SJCRH30 (cell line): ENCODE measurements at regions not wholly inside any gene's neighbourhood (a gene's known extent, or its start where the extent isn't known, plus 50 kb on each side); places are given as distances from the start of the nearest gene placed in this dataset.

Experiments
- DNase-seq, 2 experiments: peaks; one replicate each; pipeline ENCODE4 v3.0.0-alpha.2; 2015 to 2020
- H3K27ac ChIP-seq: fragments of 250-450 bp; sonication (Bioruptor Pico); 2 replicates; pipeline ENCODE4 v1.5.1; 2020; ENCODE audit warnings: mild to moderate bottlenecking, moderate library complexity
- H3K27me3 ChIP-seq: fragments of 250-450 bp; sonication (Bioruptor Pico); 2 replicates; pipeline ENCODE4 v1.5.1; 2020; ENCODE audit warnings: mild to moderate bottlenecking, moderate library complexity
- H3K36me3 ChIP-seq: fragments of 250-450 bp; sonication (Bioruptor Pico); 2 replicates; pipeline ENCODE4 v1.5.1; 2020; ENCODE audit warnings: mild to moderate bottlenecking, moderate library complexity
- H3K4me1 ChIP-seq: fragments of 250-450 bp; sonication (Bioruptor Pico); 2 replicates; pipeline ENCODE4 v1.5.1; 2020; ENCODE audit warnings: mild to moderate bottlenecking, moderate library complexity
- H3K4me3 ChIP-seq: fragments of 250-450 bp; sonication (Bioruptor Pico); 2 replicates; pipeline ENCODE4 v1.5.1; 2020; ENCODE audit warnings: mild to moderate bottlenecking, moderate library complexity
- H3K9me3 ChIP-seq: fragments of 250-450 bp; sonication (Bioruptor Pico); replicated peaks from 2 replicates; pipeline ENCODE4 v1.5.1; 2020; ENCODE audit warnings: mild to moderate bottlenecking, moderate library complexity

DNA sequence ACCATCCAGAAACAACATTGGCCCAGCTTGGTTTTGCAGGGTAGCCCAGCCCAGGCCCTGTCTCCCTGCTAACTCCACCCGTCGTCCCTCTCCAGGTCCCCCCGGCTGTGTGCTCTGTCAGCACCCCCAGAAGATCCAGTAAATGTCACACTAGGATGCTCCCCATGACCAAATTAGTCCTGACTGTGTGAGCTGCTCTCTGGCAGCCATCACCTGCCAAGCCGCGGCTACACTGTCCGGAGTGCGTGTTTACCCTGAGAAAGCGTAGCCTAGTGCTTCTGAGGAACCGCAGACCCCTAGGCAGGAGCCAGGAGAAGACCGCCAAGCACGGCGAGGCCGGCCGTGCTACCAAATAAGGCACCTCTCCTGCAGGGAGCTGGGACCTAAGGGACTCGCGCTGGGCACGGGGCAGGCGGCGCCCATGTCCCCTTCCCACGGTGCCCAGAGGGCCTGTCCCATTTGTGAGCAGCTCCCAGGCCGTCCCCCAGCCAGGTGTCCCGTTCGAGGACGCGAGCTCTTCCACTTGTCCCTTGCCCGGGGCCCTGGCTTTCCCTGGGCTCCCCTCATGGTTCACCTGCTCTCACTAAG is 849.9 kb downstream of the RNF144A start:
- Histone ChIP-seq H3K9me3 (no peaks in the 10 kb centered on the region), H3K36me3 (no peaks in the 10 kb centered on the region), H3K27ac (no peak overlapping the region), H3K27me3 (no peaks in the 10 kb centered on the region), H3K4me1 (no peaks in the 10 kb centered on the region), H3K4me3 (no peak overlapping the region)
- DNase-seq, result no peak

DNA sequence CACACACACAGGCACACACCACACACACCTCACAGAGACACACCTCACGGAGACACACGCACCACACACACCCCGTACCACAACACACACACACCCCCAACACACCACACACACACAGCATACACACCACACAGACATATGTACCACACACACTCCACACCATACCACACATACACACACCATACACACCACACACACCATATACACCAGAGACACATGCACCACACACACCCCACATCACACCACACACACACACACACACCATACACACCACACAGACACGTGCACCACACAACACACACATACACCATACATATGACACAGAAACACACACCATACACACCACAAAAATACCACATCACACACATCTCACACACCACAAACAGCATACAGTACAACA is 850.7 kb downstream of the RNF144A start:
- DNase-seq, result no peak
- no peak overlapping the region for H3K4me3 ChIP-seq
- H3K4me1 ChIP-seq, result no peaks in the 10 kb centered on the region
- no peaks in the 10 kb centered on the region for H3K9me3 ChIP-seq
- H3K36me3 ChIP-seq, result no peaks in the 10 kb centered on the region
- no peaks in the 10 kb centered on the region for H3K27me3 ChIP-seq
- no peak overlapping the region for H3K27ac ChIP-seq

DNA sequence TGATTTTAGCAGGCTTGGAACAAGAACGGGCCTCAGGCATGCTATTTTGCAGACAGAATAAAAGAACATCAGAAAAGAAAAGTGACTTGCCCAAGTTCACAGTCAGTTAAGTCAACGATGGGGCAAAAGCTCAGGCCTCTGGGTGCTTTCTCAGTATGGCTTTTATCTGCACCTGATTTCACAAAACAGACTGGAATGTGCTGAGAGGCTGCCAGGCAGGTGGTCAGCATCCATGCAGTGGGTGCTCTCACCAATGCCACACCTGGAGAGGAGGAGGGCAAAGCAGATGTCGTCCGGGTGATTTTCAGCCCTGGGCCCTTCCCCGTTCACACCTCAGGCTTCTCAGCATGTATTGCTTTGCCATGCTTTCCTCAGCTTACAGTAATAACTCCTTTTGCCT is 854.6 kb downstream of the RNF144A start:
- H3K36me3 ChIP-seq, result no peaks in the 10 kb centered on the region
- no peaks in the 10 kb centered on the region for H3K9me3 ChIP-seq
- H3K4me3 ChIP-seq, result no peak overlapping the region
- no peak for DNase-seq
- no peak overlapping the region for H3K27ac ChIP-seq
- H3K27me3 ChIP-seq, result no peaks in the 10 kb centered on the region; the same call in 1 of the 2 replicates
- no peaks in the 10 kb centered on the region for H3K4me1 ChIP-seq

DNA sequence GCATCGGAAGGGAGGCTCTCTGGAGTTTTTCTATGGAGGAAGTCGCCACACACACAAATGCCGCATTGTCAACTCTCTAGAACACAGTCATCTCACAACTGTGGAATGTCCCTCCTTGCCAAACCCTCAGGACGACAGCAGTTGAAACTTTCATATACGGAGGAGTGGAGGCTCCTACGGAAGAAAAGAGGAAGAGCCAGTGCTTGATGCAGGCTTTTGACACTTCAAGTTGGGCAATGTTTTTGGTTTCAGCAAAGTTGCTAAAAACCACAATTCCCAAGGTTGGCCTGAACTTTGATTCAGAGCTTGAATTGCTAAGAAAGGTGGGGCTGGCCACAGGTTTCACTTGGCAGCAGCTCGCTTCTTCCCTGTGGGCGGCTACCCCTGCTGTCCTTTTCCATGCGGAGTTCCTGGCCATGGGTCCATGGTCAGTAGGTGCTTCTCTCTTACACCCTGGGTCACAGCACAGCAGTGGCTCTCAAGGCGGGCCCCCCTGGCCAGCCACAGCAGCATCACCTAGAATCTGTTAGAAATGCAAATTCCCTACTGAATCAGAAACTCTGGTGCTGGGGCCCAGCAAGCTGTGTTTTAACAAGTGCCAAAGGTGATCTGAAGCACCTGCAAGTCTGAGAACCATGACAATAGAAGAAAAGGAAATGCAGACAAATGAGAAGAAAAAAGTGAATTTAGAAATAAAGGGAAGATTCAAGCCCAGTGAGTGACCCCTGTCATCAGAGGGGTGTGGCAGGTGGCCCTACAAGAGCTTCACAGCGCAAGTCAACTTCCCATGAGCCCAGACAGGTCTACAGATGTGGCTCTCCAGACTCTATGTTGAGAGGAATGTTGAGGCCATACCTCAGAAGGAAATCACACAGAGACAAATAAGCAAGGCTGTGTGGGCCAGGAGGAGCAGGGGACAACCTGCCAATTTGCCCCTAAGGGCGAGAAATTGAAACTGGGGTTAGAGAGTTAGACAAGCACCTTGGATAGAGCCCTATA is 856.4 kb downstream of the RNF144A start:
- H3K27me3 ChIP-seq, result no peaks in the 10 kb centered on the region; the same call in 1 of the 2 replicates
- H3K9me3 ChIP-seq, result no peaks in the 10 kb centered on the region
- H3K36me3 ChIP-seq, result no peaks in the 10 kb centered on the region
- no peak overlapping the region for H3K4me3 ChIP-seq
- H3K4me1 ChIP-seq, result no peaks in the 10 kb centered on the region
- no peak for DNase-seq
- no peak overlapping the region for H3K27ac ChIP-seq

DNA sequence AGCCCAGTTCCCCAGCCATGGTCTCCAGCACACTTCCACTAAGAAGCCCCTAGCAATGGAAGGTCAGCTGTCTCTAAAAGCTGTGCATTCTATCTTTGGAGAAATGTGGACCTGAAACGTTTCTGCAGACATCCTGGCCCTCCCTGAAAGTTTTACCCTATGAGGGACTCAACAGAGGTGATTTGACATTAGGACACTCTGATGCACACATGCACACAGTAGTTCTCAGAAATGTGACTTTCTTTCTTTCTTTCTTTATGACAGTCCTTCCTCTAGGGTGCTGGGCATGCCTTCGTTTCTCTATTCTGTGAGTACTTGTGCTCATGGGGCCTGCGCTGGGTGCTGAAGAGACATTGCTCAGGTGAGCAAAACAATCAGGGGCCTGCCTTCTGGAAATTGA is 857.3 kb downstream of the RNF144A start:
- Histone ChIP-seq H3K9me3 (no peaks in the 10 kb centered on the region), H3K4me1 (no peaks in the 10 kb centered on the region), H3K27me3 (no peaks in the 10 kb centered on the region; the same call in 1 of the 2 replicates), H3K27ac (no peak overlapping the region), H3K36me3 (no peaks in the 10 kb centered on the region), H3K4me3 (no peak overlapping the region)
- DNase-seq, result no peak

DNA sequence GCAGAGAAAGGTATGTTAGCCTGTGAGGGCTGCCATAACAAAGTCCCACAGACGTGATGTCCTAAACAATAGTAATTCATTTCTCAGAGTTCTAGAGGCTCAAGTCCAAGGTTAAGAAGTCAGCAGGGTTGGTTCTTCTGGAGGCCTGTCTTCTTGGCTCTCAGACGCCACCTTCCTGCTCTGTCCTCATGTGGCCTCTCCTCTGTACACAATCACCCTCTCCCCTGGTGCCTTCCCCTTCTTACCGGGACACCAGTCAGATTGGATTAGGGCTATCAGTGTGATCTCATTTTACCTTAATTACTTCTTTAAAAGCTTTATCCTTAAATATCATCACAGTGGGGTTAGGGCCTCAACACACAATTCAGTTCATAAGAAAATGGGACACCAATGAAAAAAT is 860.5 kb downstream of the RNF144A start:
- DNase-seq, result no peak
- H3K27me3 ChIP-seq, result no peaks in the 10 kb centered on the region; the same call in 1 of the 2 replicates

DNA sequence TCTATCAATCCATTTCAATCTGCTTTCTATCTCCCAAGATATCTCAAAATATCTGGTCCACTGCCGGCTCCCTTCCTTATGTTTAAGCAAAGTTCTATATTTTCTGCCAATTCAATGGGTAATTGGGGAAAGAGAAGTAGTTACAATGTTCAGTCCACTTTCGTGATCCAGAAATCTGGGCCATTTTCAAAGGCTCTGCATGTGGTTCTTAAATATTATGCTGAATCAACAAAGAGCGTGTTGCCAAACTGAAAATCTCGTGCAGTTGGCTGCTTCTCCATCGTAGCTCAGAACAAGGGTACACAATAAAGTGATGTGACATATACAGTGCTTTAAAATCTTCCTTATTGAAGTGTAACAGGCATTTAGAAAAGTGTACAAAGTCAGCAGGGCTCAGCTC is 863.1 kb downstream of the RNF144A start:
- Histone ChIP-seq H3K27ac (no peak overlapping the region), H3K9me3 (no peaks in the 10 kb centered on the region), H3K4me3 (no peak overlapping the region), H3K36me3 (no peaks in the 10 kb centered on the region), H3K4me1 (no peaks in the 10 kb centered on the region), H3K27me3 (no peaks in the 10 kb centered on the region; the same call in 1 of the 2 replicates)
- no peak for DNase-seq

More for the DNA sequence above, 860.5 kb downstream of the RNF144A start:
- H3K4me3 ChIP-seq, result no peak overlapping the region
- H3K4me1 ChIP-seq, result no peaks in the 10 kb centered on the region
- H3K27ac ChIP-seq, result no peak overlapping the region
- no peaks in the 10 kb centered on the region for H3K9me3 ChIP-seq
- no peaks in the 10 kb centered on the region for H3K36me3 ChIP-seq

DNA sequence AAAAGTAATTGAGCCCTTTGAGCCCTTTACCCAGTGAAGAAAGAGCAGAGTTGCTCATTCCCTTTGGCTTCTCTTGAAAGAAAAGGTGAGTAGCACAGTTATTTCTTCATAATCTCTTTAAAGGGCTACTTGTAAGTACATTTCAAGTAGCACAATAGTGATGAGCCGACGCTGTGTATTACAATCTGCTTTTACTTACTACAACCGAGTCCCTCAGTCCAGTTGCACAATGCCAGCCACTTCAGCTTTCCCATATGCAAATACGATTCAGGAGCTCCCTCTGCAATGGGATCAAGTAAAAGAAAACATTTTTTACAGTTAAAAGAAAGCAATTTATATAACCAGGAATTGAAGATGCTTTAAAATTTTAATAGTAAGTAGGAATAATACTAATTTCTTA is 868.5 kb downstream of the RNF144A start:
- H3K4me1 ChIP-seq, result no peaks in the 10 kb centered on the region
- no peak for DNase-seq
- H3K27ac ChIP-seq, result no peak overlapping the region
- H3K4me3 ChIP-seq, result no peak overlapping the region
- no peaks in the 10 kb centered on the region for H3K9me3 ChIP-seq
- no peaks in the 10 kb centered on the region for H3K27me3 ChIP-seq
- H3K36me3 ChIP-seq, result no peaks in the 10 kb centered on the region

DNA sequence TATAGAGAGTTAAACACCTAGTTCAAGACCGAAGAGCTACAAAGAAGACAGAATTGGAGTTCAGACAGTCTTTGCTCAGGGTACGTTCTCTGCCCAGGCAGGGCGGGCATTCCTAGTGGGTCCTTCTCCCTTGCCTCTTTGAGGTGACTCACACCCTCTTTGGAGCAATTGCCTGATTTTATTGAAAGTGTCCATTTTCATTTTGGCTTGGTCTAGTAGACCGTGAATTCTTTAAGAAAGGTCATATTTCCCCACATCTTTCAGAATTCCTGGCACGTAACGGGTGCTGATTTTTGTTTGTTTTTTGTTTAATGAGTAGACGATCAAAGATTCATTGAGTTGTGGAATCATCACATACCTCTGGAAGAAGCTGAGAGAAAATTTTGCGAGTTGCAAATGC is 871.5 kb downstream of the RNF144A start:
- no peak overlapping the region for H3K27ac ChIP-seq
- H3K36me3 ChIP-seq, result no peaks in the 10 kb centered on the region
- H3K27me3 ChIP-seq, result no peaks in the 10 kb centered on the region
- no peaks in the 10 kb centered on the region for H3K9me3 ChIP-seq
- no peak for DNase-seq
- H3K4me1 ChIP-seq, result no peaks in the 10 kb centered on the region
- H3K4me3 ChIP-seq, result no peak overlapping the region

DNA sequence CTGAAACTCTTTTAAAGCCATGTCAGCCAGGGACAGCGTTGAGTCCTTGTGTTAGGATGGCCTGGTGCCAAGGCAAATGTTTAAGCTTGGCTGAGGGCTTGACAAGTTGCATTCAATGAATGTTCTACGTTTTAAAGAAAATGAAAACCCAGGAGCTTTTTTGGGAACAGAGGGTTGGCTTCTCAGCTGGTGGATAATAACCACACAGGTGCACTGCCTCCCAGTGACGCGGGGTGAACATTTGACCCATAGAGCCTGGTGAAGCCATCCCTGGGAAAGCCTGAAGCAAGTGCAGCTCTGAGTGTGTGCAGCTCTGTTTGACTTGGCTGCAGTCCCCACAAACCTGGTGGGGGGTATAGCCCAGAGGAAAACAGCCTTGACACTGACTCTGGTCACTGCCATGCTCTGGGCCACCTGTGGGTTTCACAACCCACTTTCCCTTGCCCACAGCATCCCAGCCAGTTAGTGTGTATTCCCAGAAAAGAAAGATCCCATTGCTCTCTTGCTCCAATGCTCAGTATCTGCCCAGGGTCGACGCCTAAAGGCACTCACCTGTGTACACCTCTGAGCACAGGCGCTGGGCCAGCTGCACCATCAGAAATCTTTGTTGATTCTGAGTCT is 874.9 kb downstream of the RNF144A start:
- H3K27ac ChIP-seq, result no peak overlapping the region
- H3K4me3 ChIP-seq, result no peak overlapping the region
- H3K9me3 ChIP-seq, result no peaks in the 10 kb centered on the region

DNA sequence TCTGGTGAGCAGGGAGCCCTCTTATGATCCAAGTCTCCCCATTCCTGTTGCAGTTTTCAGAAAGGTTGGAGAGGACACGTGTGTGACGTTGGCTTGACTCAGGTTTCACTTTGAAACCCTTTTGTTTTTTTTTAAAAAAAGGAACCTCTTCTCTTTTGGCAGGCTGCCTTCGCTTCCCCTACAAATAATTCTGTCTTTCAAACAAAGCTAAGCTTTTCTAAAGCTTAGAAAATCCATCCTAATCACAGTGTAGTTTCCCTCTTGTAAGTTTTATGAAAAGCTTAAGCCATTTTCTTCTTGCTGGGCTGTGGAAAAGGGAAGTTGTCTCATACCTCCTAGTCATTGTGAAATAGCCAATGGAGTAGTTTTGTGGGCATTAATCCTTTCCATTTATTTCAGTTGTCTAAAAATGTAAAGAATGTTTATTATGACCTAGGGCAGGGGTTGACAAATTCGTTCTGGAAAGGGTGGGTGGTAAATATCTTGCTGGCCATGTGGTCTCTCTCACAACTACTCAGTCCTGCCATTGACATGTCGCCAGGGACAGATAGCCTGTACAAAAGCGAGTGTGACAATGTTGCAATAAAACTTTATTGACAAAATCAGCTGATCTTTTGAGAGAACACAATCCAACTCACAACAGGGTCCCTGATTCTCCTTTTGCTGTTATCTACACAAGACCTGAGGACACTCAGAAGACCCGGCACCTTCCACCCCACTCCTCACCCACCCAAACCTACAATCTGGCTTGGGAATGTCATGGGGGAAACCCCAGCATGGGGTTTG is 878.8 kb downstream of the RNF144A start:
- no peaks in the 10 kb centered on the region for H3K27me3 ChIP-seq
- H3K4me1 ChIP-seq, result no peaks in the 10 kb centered on the region
- 0 out of 2 replicates have a peak, but pooled peaks cover 2% of the 10 kb centered on the region for H3K9me3 ChIP-seq
- peak in 1 of 2 experiments; percentile 22 for DNase-seq
- H3K36me3 ChIP-seq, result no peaks in the 10 kb centered on the region
- H3K27ac ChIP-seq, result no peak overlapping the region
- H3K4me3 ChIP-seq, result no peak overlapping the region

More for the DNA sequence above, 874.9 kb downstream of the RNF144A start:
- DNase-seq, result no peak
- Histone ChIP-seq H3K27me3 (no peaks in the 10 kb centered on the region), H3K4me1 (no peaks in the 10 kb centered on the region), H3K36me3 (no peaks in the 10 kb centered on the region)

DNA sequence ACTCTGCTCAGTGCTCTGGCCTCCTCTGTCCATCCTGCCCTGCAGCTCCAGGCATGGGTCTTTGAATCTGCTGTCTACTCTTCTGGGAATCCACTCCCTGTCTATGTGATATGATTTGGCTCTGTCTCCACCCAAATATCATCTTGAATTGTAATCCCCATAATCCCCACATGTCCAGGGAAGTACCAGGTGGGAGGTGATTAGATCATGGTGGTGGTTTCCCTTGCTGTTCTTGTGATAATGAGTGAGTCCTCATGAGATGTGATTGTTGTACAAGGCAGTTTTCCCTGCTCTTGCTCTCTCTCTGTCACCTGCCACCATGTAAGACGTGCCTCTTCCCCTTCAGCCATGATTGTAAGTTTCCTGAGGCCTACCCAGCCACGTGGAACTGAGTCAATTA is 881.8 kb upstream of the ID2 start:
- H3K4me3 ChIP-seq, result no peak overlapping the region
- 0 out of 2 replicates have a peak, but pooled peaks cover 2% of the 10 kb centered on the region for H3K9me3 ChIP-seq
- no peak overlapping the region for H3K27ac ChIP-seq
- no peak for DNase-seq
- H3K4me1 ChIP-seq, result no peaks in the 10 kb centered on the region
- no peaks in the 10 kb centered on the region for H3K36me3 ChIP-seq
- no peaks in the 10 kb centered on the region for H3K27me3 ChIP-seq

DNA sequence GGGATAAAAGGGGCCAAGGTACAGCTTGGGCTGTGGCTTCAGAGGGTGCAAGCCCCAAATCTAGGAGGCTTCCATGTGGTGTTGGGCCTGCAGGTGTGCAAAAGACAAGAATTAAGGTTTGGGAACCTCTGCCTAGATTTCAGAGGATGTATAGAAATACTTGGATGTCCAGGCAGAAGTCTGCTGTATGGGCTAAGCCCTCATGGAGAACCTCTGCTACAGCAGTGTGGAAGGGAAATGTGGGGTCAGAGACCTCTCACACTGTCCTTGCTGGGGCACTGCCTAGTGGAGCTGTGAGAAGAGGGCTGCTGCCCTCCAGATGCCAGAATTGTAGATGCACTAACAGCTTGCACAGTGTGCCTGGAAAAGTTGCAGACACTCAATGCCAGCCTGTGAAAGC is 880.6 kb upstream of the ID2 start:
- Histone ChIP-seq H3K36me3 (no peaks in the 10 kb centered on the region), H3K4me3 (no peak overlapping the region), H3K9me3 (0 out of 2 replicates have a peak, but pooled peaks cover 2% of the 10 kb centered on the region), H3K4me1 (no peaks in the 10 kb centered on the region), H3K27ac (no peak overlapping the region), H3K27me3 (no peaks in the 10 kb centered on the region)
- no peak for DNase-seq

DNA sequence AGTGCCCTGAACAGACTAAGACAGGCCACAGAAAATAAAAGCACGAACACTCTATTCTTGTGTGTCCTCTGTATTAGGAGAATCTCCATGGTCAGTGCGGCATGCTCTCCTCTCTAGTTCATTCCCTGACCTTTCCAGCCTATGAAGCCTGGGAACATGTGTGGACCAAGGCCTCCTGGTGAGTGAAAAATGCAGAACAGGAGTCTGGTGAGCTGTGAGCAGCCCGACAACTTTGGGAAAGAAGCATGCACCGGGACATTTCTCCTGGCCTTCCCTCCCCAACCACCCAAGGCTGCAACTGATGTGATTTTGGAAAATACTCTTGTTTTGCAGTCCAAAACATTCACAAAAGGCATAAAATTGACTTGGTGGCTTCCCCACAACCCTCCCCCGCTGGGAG is 878.3 kb upstream of the ID2 start:
- Histone ChIP-seq H3K36me3 (no peaks in the 10 kb centered on the region), H3K27me3 (peaks cover 6% of the 10 kb centered on the region; the same call in 1 of the 2 replicates), H3K4me3 (no peak overlapping the region), H3K9me3 (0 out of 2 replicates have a peak, but pooled peaks cover 2% of the 10 kb centered on the region), H3K4me1 (no peaks in the 10 kb centered on the region), H3K27ac (no peak overlapping the region)
- DNase-seq, result no peak
